ENCODE measurements at regions not wholly inside any gene's neighbourhood (a gene's known extent, or its start where the extent isn't known, plus 50 kb on each side); places are given as distances from the start of the nearest gene placed in this dataset.

- POLR2A ChIA-PET (ENCODE audit: unreplicated experiment) = no interaction called here
- CTCF ChIA-PET = no interaction called here
- Histone ChIP-seq H3K9me2 (replicated peaks; ENCODE audit: low read length) (no peaks in the 10 kb centered on the region), H3K79me2 (ENCODE audit: low read length) (no peaks in the 10 kb centered on the region), H3K9ac (ENCODE audit: low read length) (no peak overlapping the region), H3K27me3 (ENCODE audit: low read length) (no peaks in the 10 kb centered on the region), H3K4me3 (ENCODE audit: low read length) (no peak overlapping the region), H2AFZ (ENCODE audit: low read length) (no peak overlapping the region), H3K4me2 (ENCODE audit: low read length) (no peak overlapping the region), H4K20me1 (ENCODE audit: low read length) (no peaks in the 10 kb centered on the region), H3K9me3 (ENCODE audit: low read length) (no peaks in the 10 kb centered on the region), H3K27ac (ENCODE audit: low read length) (no peak overlapping the region), H3K36me3 (ENCODE audit: low read depth, low read length) (no peaks in the 10 kb centered on the region), H3F3A (ENCODE audit: low read length, unreplicated experiment) (no peaks in the 10 kb centered on the region), H3K4me1 (ENCODE audit: insufficient read depth, low read length) (peaks cover 10% of the 10 kb centered on the region)
- ATAC-seq = no peak
- BruUV-seq (replicated peaks) = no TSS peak
- peak; percentile 56 for DNase-seq
- TF ChIP-seq EZH2 (IDR thresholded peaks at IDR 0.05; ENCODE audit: low read length, unreplicated experiment) (no peak), EZH2phosphoT487 (IDR thresholded peaks at IDR 0.05; ENCODE audit: borderline replicate concordance, low read length) (no peak), CTCF (conservative IDR thresholded peaks at IDR 0.05; ENCODE audit: low read depth, low read length) (no peak)
- intact Hi-C loops (cut with micrococcal nuclease) = no loop called here
These were observed 260.3 kb upstream of the CDH10 start for GRCh38 chr5:24904981-24905517.

GRCh38 chr5:24899180-24899579 is 254.4 kb upstream of the CDH10 start:
- POLR2A ChIA-PET (ENCODE audit: unreplicated experiment) = no interaction called here
- Histone ChIP-seq H3K4me1 (ENCODE audit: insufficient read depth, low read length) (no peaks in the 10 kb centered on the region), H3K9me3 (ENCODE audit: low read length) (no peaks in the 10 kb centered on the region), H3K9ac (ENCODE audit: low read length) (no peak overlapping the region), H3K27me3 (ENCODE audit: low read length) (no peaks in the 10 kb centered on the region), H4K20me1 (ENCODE audit: low read length) (no peaks in the 10 kb centered on the region), H3K9me2 (replicated peaks; ENCODE audit: low read length) (no peaks in the 10 kb centered on the region), H2AFZ (ENCODE audit: low read length) (no peak overlapping the region), H3F3A (ENCODE audit: low read length, unreplicated experiment) (no peaks in the 10 kb centered on the region), H3K27ac (ENCODE audit: low read length) (no peak overlapping the region), H3K79me2 (ENCODE audit: low read length) (no peaks in the 10 kb centered on the region), H3K36me3 (ENCODE audit: low read depth, low read length) (no peaks in the 10 kb centered on the region), H3K4me2 (ENCODE audit: low read length) (no peak overlapping the region), H3K4me3 (ENCODE audit: low read length) (no peak overlapping the region)
- CTCF ChIA-PET = no interaction called here
- no TSS peak for BruUV-seq (replicated peaks)
- no peak for DNase-seq
- TF ChIP-seq EZH2phosphoT487 (IDR thresholded peaks at IDR 0.05; ENCODE audit: borderline replicate concordance, low read length) (no peak), EZH2 (IDR thresholded peaks at IDR 0.05; ENCODE audit: low read length, unreplicated experiment) (no peak), CTCF (conservative IDR thresholded peaks at IDR 0.05; ENCODE audit: low read depth, low read length) (no peak)
- intact Hi-C loops (cut with micrococcal nuclease) = no loop called here
- ATAC-seq = no peak

GRCh38 chr5:24864244-24864643 is 219.5 kb upstream of the CDH10 start:
- Histone ChIP-seq H3K9ac (ENCODE audit: low read length) (no peak overlapping the region), H3K9me3 (ENCODE audit: low read length) (no peaks in the 10 kb centered on the region), H3K27ac (ENCODE audit: low read length) (no peak overlapping the region), H3K36me3 (ENCODE audit: low read depth, low read length) (no peaks in the 10 kb centered on the region), H4K20me1 (ENCODE audit: low read length) (no peaks in the 10 kb centered on the region), H3K27me3 (ENCODE audit: low read length) (no peaks in the 10 kb centered on the region), H3K4me2 (ENCODE audit: low read length) (no peak overlapping the region), H3F3A (ENCODE audit: low read length, unreplicated experiment) (no peaks in the 10 kb centered on the region), H2AFZ (ENCODE audit: low read length) (no peak overlapping the region), H3K79me2 (ENCODE audit: low read length) (no peaks in the 10 kb centered on the region), H3K4me1 (ENCODE audit: insufficient read depth, low read length) (no peaks in the 10 kb centered on the region), H3K4me3 (ENCODE audit: low read length) (no peak overlapping the region), H3K9me2 (replicated peaks; ENCODE audit: low read length) (no peaks in the 10 kb centered on the region)
- intact Hi-C loops (cut with micrococcal nuclease) = no loop called here
- ChIA-PET POLR2A (ENCODE audit: unreplicated experiment) (no interaction called here), CTCF (no interaction called here)
- no TSS peak for BruUV-seq (replicated peaks)
- no peak for ATAC-seq
- DNase-seq = no peak
- TF ChIP-seq EZH2phosphoT487 (IDR thresholded peaks at IDR 0.05; ENCODE audit: borderline replicate concordance, low read length) (no peak), CTCF (conservative IDR thresholded peaks at IDR 0.05; ENCODE audit: low read depth, low read length) (no peak), EZH2 (IDR thresholded peaks at IDR 0.05; ENCODE audit: low read length, unreplicated experiment) (no peak)
